ENCODE measurements at regions not wholly inside any gene's neighbourhood (a gene's known extent, or its start where the extent isn't known, plus 50 kb on each side); places are given as distances from the start of the nearest gene placed in this dataset.

- no peaks in the 10 kb centered on the region for H3K27me3 ChIP-seq (replicated peaks; ENCODE audit: control insufficient read depth, insufficient read depth, low read length)
- TF ChIP-seq, protein P1, sequence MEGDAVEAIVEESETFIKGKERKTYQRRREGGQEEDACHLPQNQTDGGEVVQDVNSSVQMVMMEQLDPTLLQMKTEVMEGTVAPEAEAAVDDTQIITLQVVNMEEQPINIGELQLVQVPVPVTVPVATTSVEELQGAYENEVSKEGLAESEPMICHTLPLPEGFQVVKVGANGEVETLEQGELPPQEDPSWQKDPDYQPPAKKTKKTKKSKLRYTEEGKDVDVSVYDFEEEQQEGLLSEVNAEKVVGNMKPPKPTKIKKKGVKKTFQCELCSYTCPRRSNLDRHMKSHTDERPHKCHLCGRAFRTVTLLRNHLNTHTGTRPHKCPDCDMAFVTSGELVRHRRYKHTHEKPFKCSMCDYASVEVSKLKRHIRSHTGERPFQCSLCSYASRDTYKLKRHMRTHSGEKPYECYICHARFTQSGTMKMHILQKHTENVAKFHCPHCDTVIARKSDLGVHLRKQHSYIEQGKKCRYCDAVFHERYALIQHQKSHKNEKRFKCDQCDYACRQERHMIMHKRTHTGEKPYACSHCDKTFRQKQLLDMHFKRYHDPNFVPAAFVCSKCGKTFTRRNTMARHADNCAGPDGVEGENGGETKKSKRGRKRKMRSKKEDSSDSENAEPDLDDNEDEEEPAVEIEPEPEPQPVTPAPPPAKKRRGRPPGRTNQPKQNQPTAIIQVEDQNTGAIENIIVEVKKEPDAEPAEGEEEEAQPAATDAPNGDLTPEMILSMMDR (IDR thresholded peaks at IDR 0.05; ENCODE audit: insufficient read depth, low read length, poor library complexity, severe bottlenecking): no peak
Measured at GRCh38 chr1:87194856-87195255, 133.8 kb upstream of the LMO4 start.

DNA sequence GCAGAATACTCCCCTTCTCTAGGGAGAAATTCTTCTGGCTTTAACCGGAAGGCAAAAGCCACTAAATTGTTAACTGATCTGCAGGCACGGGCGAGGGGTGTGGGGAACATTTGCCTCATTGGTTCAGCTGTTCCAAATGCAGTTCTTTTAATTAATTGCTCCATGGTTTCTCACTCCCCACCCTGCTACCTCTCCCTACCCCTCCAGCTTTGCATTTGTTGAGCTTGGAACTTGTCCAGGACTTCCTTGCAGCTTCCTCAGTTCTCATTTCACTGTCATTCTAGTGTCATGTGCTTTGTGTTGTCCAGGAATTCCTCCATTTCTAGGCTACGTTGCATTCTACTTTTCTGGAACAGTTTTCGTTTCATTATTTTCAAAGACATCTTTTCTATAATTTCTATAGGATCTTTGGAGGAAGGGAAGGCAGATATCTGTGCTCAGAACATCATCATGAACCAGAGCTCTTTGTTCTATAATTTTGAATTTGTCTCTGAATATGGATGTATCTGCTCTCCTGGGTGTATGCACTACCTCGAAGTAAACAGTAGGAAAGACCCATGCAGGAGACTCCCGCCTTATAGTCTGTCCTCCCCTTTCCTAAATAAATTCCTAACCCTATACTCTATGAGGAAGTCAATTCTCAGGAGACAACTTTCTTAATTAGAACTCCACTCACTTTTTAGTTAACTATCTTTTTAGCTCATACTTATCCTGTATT lies 132.4 kb upstream of the LMO4 start:
- no peak for DNase-seq (ENCODE audit: extremely low read depth, insufficient read length)
- no peak overlapping the region for H3K4me3 ChIP-seq (replicated peaks; ENCODE audit: low read depth, low read length)
- TF ChIP-seq, protein P1 (IDR thresholded peaks at IDR 0.05; ENCODE audit: insufficient read depth, low read length, poor library complexity, severe bottlenecking): no peak
- H3K27me3 ChIP-seq (replicated peaks; ENCODE audit: control insufficient read depth, insufficient read depth, low read length): no peaks in the 10 kb centered on the region
- no peaks in the 10 kb centered on the region for H3K36me3 ChIP-seq (ENCODE audit: control insufficient read depth, insufficient read depth, low read length)

More at GRCh38 chr1:87194856-87195255, 133.8 kb upstream of the LMO4 start:
- Histone ChIP-seq H3K36me3 (ENCODE audit: control insufficient read depth, insufficient read depth, low read length) (no peaks in the 10 kb centered on the region), H3K4me3 (replicated peaks; ENCODE audit: low read depth, low read length) (no peak overlapping the region)
- DNase-seq (ENCODE audit: extremely low read depth, insufficient read length): no peak

- H3K27me3 ChIP-seq (replicated peaks; ENCODE audit: control insufficient read depth, insufficient read depth, low read length): no peaks in the 10 kb centered on the region
Measured at GRCh38 chr1:87197156-87197555, 131.5 kb upstream of the LMO4 start.

DNA sequence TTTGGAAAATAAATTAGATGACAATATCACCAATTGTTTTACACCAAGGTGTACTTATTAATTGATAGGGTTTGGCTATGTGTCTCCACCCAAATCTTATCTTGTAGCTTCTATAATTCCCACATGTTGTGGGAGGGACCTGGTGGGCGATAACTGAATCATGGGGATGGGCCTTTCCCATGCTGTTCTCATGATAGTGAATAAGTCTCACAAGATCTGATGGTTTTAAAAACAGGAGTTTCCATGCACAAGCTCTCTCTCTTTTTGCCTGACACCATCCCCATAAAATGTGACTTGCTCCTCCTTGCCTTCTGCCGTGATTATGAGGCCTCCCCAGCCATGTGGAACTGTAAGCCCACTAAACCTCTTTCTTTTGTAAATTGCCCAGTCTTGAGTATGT lies 131.0 kb upstream of the LMO4 start:
- Histone ChIP-seq H3K27me3 (replicated peaks; ENCODE audit: control insufficient read depth, insufficient read depth, low read length) (no peaks in the 10 kb centered on the region), H3K4me3 (replicated peaks; ENCODE audit: low read depth, low read length) (no peak overlapping the region), H3K36me3 (ENCODE audit: control insufficient read depth, insufficient read depth, low read length) (no peaks in the 10 kb centered on the region)
- no peak for DNase-seq (ENCODE audit: extremely low read depth, insufficient read length)
- TF ChIP-seq, protein P1 (IDR thresholded peaks at IDR 0.05; ENCODE audit: insufficient read depth, low read length, poor library complexity, severe bottlenecking): no peak

More at GRCh38 chr1:87197156-87197555, 131.5 kb upstream of the LMO4 start:
- TF ChIP-seq, protein P1 (IDR thresholded peaks at IDR 0.05; ENCODE audit: insufficient read depth, low read length, poor library complexity, severe bottlenecking): no peak
- Histone ChIP-seq H3K36me3 (ENCODE audit: control insufficient read depth, insufficient read depth, low read length) (no peaks in the 10 kb centered on the region), H3K4me3 (replicated peaks; ENCODE audit: low read depth, low read length) (no peak overlapping the region)
- DNase-seq (ENCODE audit: extremely low read depth, insufficient read length): no peak

- no peak for DNase-seq (ENCODE audit: extremely low read depth, insufficient read length)
- no peaks in the 10 kb centered on the region for H3K36me3 ChIP-seq (ENCODE audit: control insufficient read depth, insufficient read depth, low read length)
- H3K27me3 ChIP-seq (replicated peaks; ENCODE audit: control insufficient read depth, insufficient read depth, low read length): no peaks in the 10 kb centered on the region
- H3K4me3 ChIP-seq (replicated peaks; ENCODE audit: low read depth, low read length): no peak overlapping the region
- TF ChIP-seq, protein P1 (IDR thresholded peaks at IDR 0.05; ENCODE audit: insufficient read depth, low read length, poor library complexity, severe bottlenecking): no peak
Measured at GRCh38 chr1:87200875-87201638, 127.6 kb upstream of the LMO4 start.

All from GM06990 (cell line).